ENCODE measurements at regions not wholly inside any gene's neighbourhood (a gene's known extent, or its start where the extent isn't known, plus 50 kb on each side); places are given as distances from the start of the nearest gene placed in this dataset.
"Not testable (repeated sequence)": the region's sequence is repeated elsewhere in the genome, so short reads cannot be mapped to it uniquely, and the experiment has no call there.

GRCh38 chr2:129004940-129005490 is 686.3 kb upstream of the HS6ST1 start:
- DNase-seq: no peak

GRCh38 chr2:129006135-129006886 is 687.6 kb upstream of the HS6ST1 start:
- DNase-seq: no peak

GRCh38 chr2:129006901-129007300 is 688.2 kb upstream of the HS6ST1 start:
- DNase-seq: no peak

- DNase-seq: no peak
Measured at GRCh38 chr2:129008055-129008880, 689.6 kb upstream of the HS6ST1 start.

GRCh38 chr2:129008881-129009554 is 690.4 kb upstream of the HS6ST1 start:
- DNase-seq: no peak

GRCh38 chr2:129009555-129010146 is 691.0 kb upstream of the HS6ST1 start:
- DNase-seq: no peak

GRCh38 chr2:129010262-129010661 is 691.6 kb upstream of the HS6ST1 start:
- no peak for DNase-seq

- no peak for DNase-seq
Measured at GRCh38 chr2:129011466-129012061, 692.9 kb upstream of the HS6ST1 start.

- DNase-seq: no peak
Measured at GRCh38 chr2:129014432-129014831, 695.8 kb upstream of the HS6ST1 start.

GRCh38 chr2:129015397-129016285 is 697.0 kb upstream of the HS6ST1 start:
- DNase-seq: no peak

GRCh38 chr2:129016972-129017371 is 698.3 kb upstream of the HS6ST1 start:
- no peak for DNase-seq

- no peak for DNase-seq
Measured at GRCh38 chr2:129024796-129025195, 706.1 kb upstream of the HS6ST1 start.

GRCh38 chr2:129035992-129036391 is 717.3 kb upstream of the HS6ST1 start:
- no peak for DNase-seq

- not testable (repeated sequence) for DNase-seq
Measured at GRCh38 chr2:129043677-129044076, 725.0 kb upstream of the HS6ST1 start.

GRCh38 chr2:129046475-129046874 is 727.8 kb upstream of the HS6ST1 start:
- DNase-seq: not testable (repeated sequence)

- no peak for DNase-seq
Measured at GRCh38 chr2:129050101-129050500, 731.4 kb upstream of the HS6ST1 start.

GRCh38 chr2:129055242-129055641 is 736.6 kb upstream of the HS6ST1 start:
- no peak for DNase-seq

- no peak for DNase-seq
Measured at GRCh38 chr2:129055824-129056223, 737.2 kb upstream of the HS6ST1 start.

GRCh38 chr2:129056309-129056958 is 737.8 kb upstream of the HS6ST1 start:
- no peak for DNase-seq

GRCh38 chr2:129056959-129057317 is 738.3 kb upstream of the HS6ST1 start:
- no peak for DNase-seq

GRCh38 chr2:129058981-129059380 is 740.3 kb upstream of the HS6ST1 start:
- no peak for DNase-seq
